ENCODE measurements at regions not wholly inside any gene's neighbourhood (a gene's known extent, or its start where the extent isn't known, plus 50 kb on each side); places are given as distances from the start of the nearest gene placed in this dataset.
A peak's percentile ranks its signal among the peaks of the same experiment; 100 is the strongest.

- TF ChIP-seq CTCF (IDR thresholded peaks at IDR 0.05; ENCODE audit: borderline replicate concordance, extremely low read depth, low read length, poor library complexity, severe bottlenecking) (peak; percentile 20), EZH2 (IDR thresholded peaks at IDR 0.05; ENCODE audit: borderline replicate concordance, low read depth, low read length, severe bottlenecking) (no peak)
These were observed 159.5 kb upstream of the ZNF32 start for GRCh38 chr10:43808136-43808535.
